Liver (tissue), 7 donors: ENCODE measurements at regions not wholly inside any gene's neighbourhood (a gene's known extent, or its start where the extent isn't known, plus 50 kb on each side); places are given as distances from the start of the nearest gene placed in this dataset.

Source experiments
- DNase-seq: peaks from one replicate; pipeline ENCODE4 v3.0.0-alpha.2; 2017; ENCODE audit warnings: low spot score
- H3K27ac ChIP-seq, 2 donors: one replicate each; pipeline ENCODE4 v1.7.0; 2013; ENCODE audit warnings: inconsistent platforms in 2 of 2, low read length in 2 of 2, control low read depth in 1 of 2, low read depth in 1 of 2, mild to moderate bottlenecking in 1 of 2
- H3K27me3 ChIP-seq, 4 donors: one replicate each; pipeline versions ENCODE4 v1.6.1 to v1.7.0; 2013; ENCODE audit warnings: low read length in 3 of 4, inconsistent platforms in 1 of 4, mild to moderate bottlenecking in 1 of 4, moderate library complexity in 1 of 4; ENCODE audit not compliant: control insufficient read depth in 4 of 4, insufficient read depth in 4 of 4
- H3K36me3 ChIP-seq, 4 donors: one replicate each; pipeline versions ENCODE4 v1.6.1 to v1.7.0; 2013; ENCODE audit warnings: low read length in 3 of 4, mild to moderate bottlenecking in 3 of 4, low read depth in 1 of 4, moderate library complexity in 1 of 4; ENCODE audit not compliant: control insufficient read depth in 4 of 4, insufficient read depth in 3 of 4
- H3K4me1 ChIP-seq, 4 donors: one replicate each; pipeline versions ENCODE4 v1.6.1 to v1.7.0; 2013; ENCODE audit warnings: low read length in 3 of 4, mild to moderate bottlenecking in 3 of 4, moderate library complexity in 1 of 4; ENCODE audit not compliant: control insufficient read depth in 4 of 4, insufficient read depth in 4 of 4
- H3K4me3 ChIP-seq, 3 donors: one replicate each; pipeline versions ENCODE4 v1.6.1 to v1.7.0; 2013; ENCODE audit warnings: low read length in 3 of 3, control low read depth in 1 of 3, low read depth in 1 of 3, mild to moderate bottlenecking in 1 of 3
- H3K9ac ChIP-seq, 2 donors: one replicate each; pipeline ENCODE4 v1.7.0; 2013; ENCODE audit warnings: low read length in 2 of 2, mild to moderate bottlenecking in 2 of 2, moderate library complexity in 2 of 2, control low read depth in 1 of 2, low read depth in 1 of 2
- H3K9me3 ChIP-seq, 4 donors: one replicate each; pipeline versions ENCODE4 v1.6.1 to v1.7.0; 2013; ENCODE audit warnings: low read length in 3 of 4; ENCODE audit not compliant: control insufficient read depth in 4 of 4
- EGR1 ChIP-seq, 2 donors: IDR thresholded peaks; 2 replicates each; pipeline ENCODE4 v1.6.1; 2016 to 2018; ENCODE audit warnings: antibody characterized with exemption in 2 of 2, low read depth in 2 of 2
- FOXA1 ChIP-seq: IDR thresholded peaks from 2 replicates; pipeline ENCODE4 v1.6.1; 2016; ENCODE audit warnings: antibody characterized with exemption
- FOXA2 ChIP-seq: IDR thresholded peaks from 2 replicates; pipeline ENCODE4 v1.6.1; 2016; ENCODE audit warnings: antibody characterized with exemption
- GABPA ChIP-seq, 2 donors: IDR thresholded peaks in 1 of 2; conservative IDR thresholded peaks in 1 of 2; 2 replicates each; pipeline ENCODE4 v1.6.1; 2016; ENCODE audit warnings: antibody characterized with exemption in 2 of 2, mild to moderate bottlenecking in 1 of 2, moderate library complexity in 1 of 2
- HNF4A ChIP-seq, 2 donors: conservative IDR thresholded peaks; 2 replicates each; pipeline ENCODE4 v1.6.1; 2016; ENCODE audit warnings: antibody characterized with exemption in 2 of 2, mild to moderate bottlenecking in 2 of 2
- HNF4G ChIP-seq: IDR thresholded peaks from 2 replicates; pipeline ENCODE4 v1.6.1; 2016; ENCODE audit warnings: antibody characterized with exemption
- NR2F2 ChIP-seq: IDR thresholded peaks from 2 replicates; pipeline ENCODE4 v1.6.1; 2016; ENCODE audit warnings: antibody characterized with exemption
- RAD21 ChIP-seq, 2 donors: IDR thresholded peaks; 2 replicates each; pipeline ENCODE4 v1.6.1; 2016; ENCODE audit warnings: antibody characterized with exemption in 2 of 2, mild to moderate bottlenecking in 2 of 2
- RXRA ChIP-seq, 2 donors: IDR thresholded peaks; 2 replicates each; pipeline ENCODE4 v1.6.1; 2017 to 2018; ENCODE audit warnings: antibody characterized with exemption in 2 of 2, mild to moderate bottlenecking in 1 of 2
- SP1 ChIP-seq: IDR thresholded peaks from 2 replicates; pipeline ENCODE4 v1.6.1; 2018; ENCODE audit warnings: antibody characterized with exemption, mild to moderate bottlenecking
- TAF1 ChIP-seq: conservative IDR thresholded peaks from 2 replicates; pipeline ENCODE4 v1.6.1; 2016; ENCODE audit warnings: antibody characterized with exemption, mild to moderate bottlenecking
- YY1 ChIP-seq: IDR thresholded peaks from 2 replicates; pipeline ENCODE4 v1.6.1; 2016; ENCODE audit warnings: antibody characterized with exemption, mild to moderate bottlenecking
- WGBS: extraction: QIAGEN DNeasy Blood & Tissue Kit; methylation state at CpG from one replicate; pipeline ENCODE4 v1.1.7; 2013; 5-methylcytosine and 5-hydroxymethylcytosine counted together
- TF ChIP-seq, protein P1 (sequence below): IDR thresholded peaks from 2 replicates; pipeline ENCODE4 v1.6.1; 2016; ENCODE audit warnings: antibody characterized with exemption, mild to moderate bottlenecking
- TF ChIP-seq, protein P2 (sequence below): IDR thresholded peaks from 2 replicates; pipeline ENCODE4 v1.6.1; 2016; ENCODE audit warnings: antibody characterized with exemption
- TF ChIP-seq, protein P3 (sequence below): IDR thresholded peaks from 2 replicates; pipeline ENCODE4 v1.6.1; 2016; ENCODE audit warnings: antibody characterized with exemption
- TF ChIP-seq, protein P4 (sequence below): IDR thresholded peaks from 2 replicates; pipeline ENCODE4 v1.6.1; 2016; ENCODE audit warnings: antibody characterized with exemption
- donor health status: healthy.
- donor health status: healthy.
- donor health status: healthy.
- donor health status: healthy.

DNA sequence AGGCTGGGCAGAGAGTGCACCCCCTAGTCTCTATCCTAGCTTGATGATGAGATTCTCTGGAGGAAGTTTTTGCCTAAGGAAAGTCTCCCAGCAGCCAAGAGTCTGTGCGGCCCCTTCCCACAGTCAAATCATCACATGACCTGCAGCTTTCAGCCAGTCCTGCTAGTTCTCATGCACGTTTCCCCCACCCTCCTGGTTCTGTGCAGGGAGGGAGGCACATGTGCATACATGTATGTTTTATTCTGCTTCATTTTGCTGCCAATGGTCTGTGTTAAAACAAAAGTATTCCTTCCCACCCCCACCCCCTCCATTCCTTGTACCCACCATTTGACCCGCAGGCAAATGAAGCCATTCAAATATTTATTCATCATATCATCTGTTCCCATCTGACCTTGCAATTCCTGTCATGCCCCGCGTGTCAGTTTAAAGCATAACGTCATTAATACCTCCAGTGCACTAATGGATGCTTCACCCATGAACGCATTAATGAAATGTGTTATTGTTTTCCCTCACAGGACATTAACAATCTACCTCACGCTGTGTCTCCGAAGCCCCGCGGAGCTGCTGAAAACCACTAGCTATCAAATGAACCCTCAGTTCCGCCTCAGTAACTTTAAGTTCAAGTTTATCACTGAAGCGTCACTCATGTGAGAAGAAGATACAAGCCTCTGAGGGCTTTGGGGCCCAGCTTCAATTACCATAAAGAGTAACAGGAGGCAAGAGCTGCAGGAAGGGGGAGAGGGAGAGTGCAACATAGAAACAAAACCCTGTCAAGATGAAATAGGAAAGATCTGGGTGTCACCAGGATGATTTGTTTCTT, 139.6 kb downstream of the RASEF start:
- H3K4me1 ChIP-seq, result no peaks in the 10 kb centered on the region
- no peak overlapping the region for H3K27ac ChIP-seq
- TF ChIP-seq EGR1 (IDR thresholded peaks at IDR 0.05; ENCODE audit: low read depth in 2 of 2) (no peak), HNF4G (no peak), GABPA (IDR thresholded peaks at IDR 0.05 in 1 of 2, conservative IDR thresholded peaks at IDR 0.05 in 1 of 2) (no peak), RAD21 (IDR thresholded peaks at IDR 0.05) (no peak), RXRA (IDR thresholded peaks at IDR 0.05) (no peak), FOXA1 (no peak), FOXA2 (no peak), TAF1 (no peak), HNF4A (conservative IDR thresholded peaks at IDR 0.05) (no peak), YY1 (no peak)
- TF ChIP-seq, protein P1, sequence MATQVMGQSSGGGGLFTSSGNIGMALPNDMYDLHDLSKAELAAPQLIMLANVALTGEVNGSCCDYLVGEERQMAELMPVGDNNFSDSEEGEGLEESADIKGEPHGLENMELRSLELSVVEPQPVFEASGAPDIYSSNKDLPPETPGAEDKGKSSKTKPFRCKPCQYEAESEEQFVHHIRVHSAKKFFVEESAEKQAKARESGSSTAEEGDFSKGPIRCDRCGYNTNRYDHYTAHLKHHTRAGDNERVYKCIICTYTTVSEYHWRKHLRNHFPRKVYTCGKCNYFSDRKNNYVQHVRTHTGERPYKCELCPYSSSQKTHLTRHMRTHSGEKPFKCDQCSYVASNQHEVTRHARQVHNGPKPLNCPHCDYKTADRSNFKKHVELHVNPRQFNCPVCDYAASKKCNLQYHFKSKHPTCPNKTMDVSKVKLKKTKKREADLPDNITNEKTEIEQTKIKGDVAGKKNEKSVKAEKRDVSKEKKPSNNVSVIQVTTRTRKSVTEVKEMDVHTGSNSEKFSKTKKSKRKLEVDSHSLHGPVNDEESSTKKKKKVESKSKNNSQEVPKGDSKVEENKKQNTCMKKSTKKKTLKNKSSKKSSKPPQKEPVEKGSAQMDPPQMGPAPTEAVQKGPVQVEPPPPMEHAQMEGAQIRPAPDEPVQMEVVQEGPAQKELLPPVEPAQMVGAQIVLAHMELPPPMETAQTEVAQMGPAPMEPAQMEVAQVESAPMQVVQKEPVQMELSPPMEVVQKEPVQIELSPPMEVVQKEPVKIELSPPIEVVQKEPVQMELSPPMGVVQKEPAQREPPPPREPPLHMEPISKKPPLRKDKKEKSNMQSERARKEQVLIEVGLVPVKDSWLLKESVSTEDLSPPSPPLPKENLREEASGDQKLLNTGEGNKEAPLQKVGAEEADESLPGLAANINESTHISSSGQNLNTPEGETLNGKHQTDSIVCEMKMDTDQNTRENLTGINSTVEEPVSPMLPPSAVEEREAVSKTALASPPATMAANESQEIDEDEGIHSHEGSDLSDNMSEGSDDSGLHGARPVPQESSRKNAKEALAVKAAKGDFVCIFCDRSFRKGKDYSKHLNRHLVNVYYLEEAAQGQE, result no peak
- TF ChIP-seq, protein P2, sequence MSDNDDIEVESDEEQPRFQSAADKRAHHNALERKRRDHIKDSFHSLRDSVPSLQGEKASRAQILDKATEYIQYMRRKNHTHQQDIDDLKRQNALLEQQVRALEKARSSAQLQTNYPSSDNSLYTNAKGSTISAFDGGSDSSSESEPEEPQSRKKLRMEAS, result no peak
- TF ChIP-seq, protein P3, sequence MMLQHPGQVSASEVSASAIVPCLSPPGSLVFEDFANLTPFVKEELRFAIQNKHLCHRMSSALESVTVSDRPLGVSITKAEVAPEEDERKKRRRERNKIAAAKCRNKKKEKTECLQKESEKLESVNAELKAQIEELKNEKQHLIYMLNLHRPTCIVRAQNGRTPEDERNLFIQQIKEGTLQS, result no peak
- no peak for DNase-seq
- no peaks in the 10 kb centered on the region for H3K9me3 ChIP-seq
- no peak overlapping the region for H3K4me3 ChIP-seq
- H3K36me3 ChIP-seq, result no peaks in the 10 kb centered on the region
- WGBS, result 50% methylated on average over 13 of the region's 13 CpGs
- peaks cover 0 to 4% (median 0%) of the 10 kb centered on the region in 4 donors for H3K27me3 ChIP-seq
- no peak overlapping the region for H3K9ac ChIP-seq

DNA sequence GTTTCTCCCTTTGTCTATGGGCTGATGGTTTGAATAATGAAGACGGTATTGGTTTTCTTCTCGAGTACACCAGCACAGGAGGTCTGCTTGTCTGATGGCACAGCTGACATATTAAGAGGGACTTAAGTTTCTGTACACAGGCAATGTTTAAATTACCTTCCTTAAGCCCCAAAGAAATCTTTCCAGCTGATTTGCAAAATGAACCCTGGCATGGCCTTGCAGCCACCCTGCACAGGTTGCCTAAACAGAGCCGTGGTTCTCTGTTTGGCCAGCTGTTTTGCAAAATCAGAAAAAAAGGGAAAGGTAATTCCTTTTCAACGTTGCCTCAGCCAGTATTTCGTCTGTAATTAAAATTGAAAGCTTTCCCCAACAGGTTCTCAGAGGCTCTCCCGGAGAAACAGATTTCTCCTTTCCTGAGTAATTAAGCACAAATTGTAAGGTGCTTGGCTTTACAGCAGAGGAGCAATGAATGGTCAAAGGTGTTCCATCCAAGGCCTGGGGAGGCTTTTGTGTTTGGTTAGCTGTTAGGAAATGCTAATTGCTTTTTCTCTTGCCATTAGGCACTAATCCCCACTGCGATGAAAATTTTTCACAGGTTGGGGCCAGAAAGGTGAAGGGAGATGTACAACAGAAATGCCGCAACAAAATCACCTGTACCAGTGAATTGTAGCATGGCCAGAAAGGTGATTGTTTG, 138.9 kb downstream of the RASEF start:
- no peaks in the 10 kb centered on the region for H3K4me1 ChIP-seq
- no peak overlapping the region for H3K27ac ChIP-seq
- no peak overlapping the region for H3K4me3 ChIP-seq
- H3K27me3 ChIP-seq, result peaks cover 0 to 4% (median 0%) of the 10 kb centered on the region in 4 donors
- no peaks in the 10 kb centered on the region for H3K9me3 ChIP-seq
- no peak overlapping the region for H3K9ac ChIP-seq
- no peak for DNase-seq
- H3K36me3 ChIP-seq, result no peaks in the 10 kb centered on the region
- WGBS, result 55% methylated on average over 8 of the region's 8 CpGs
- TF ChIP-seq, protein P4, sequence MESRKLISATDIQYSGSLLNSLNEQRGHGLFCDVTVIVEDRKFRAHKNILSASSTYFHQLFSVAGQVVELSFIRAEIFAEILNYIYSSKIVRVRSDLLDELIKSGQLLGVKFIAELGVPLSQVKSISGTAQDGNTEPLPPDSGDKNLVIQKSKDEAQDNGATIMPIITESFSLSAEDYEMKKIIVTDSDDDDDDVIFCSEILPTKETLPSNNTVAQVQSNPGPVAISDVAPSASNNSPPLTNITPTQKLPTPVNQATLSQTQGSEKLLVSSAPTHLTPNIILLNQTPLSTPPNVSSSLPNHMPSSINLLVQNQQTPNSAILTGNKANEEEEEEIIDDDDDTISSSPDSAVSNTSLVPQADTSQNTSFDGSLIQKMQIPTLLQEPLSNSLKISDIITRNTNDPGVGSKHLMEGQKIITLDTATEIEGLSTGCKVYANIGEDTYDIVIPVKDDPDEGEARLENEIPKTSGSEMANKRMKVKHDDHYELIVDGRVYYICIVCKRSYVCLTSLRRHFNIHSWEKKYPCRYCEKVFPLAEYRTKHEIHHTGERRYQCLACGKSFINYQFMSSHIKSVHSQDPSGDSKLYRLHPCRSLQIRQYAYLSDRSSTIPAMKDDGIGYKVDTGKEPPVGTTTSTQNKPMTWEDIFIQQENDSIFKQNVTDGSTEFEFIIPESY, result no peak
- TF ChIP-seq, protein P3, result no peak
- no peak for TF ChIP-seq HNF4G
- no peak for TF ChIP-seq EGR1 (IDR thresholded peaks at IDR 0.05; ENCODE audit: low read depth in 2 of 2)
- TF ChIP-seq RAD21 (IDR thresholded peaks at IDR 0.05), result no peak
- TF ChIP-seq, protein P1, result no peak
- TF ChIP-seq HNF4A (conservative IDR thresholded peaks at IDR 0.05), result no peak
- no peak for TF ChIP-seq NR2F2
- TF ChIP-seq RXRA (IDR thresholded peaks at IDR 0.05), result no peak
- no peak for TF ChIP-seq SP1
- TF ChIP-seq GABPA (IDR thresholded peaks at IDR 0.05 in 1 of 2, conservative IDR thresholded peaks at IDR 0.05 in 1 of 2), result no peak
- no peak for TF ChIP-seq YY1
- TF ChIP-seq, protein P2, result no peak
- TF ChIP-seq FOXA1, result no peak
